GM23338 (cell line): ENCODE measurements at regions not wholly inside any gene's neighbourhood (a gene's known extent, or its start where the extent isn't known, plus 50 kb on each side); places are given as distances from the start of the nearest gene placed in this dataset.

Source experiments
- ATAC-seq: fragments of 200-7000 bp; cut with Tn5 transposase; 3 replicates; pipeline ENCODE4 v1.9.1; 2020
- DNase-seq: peaks from one replicate; pipeline ENCODE4 v3.0.0-alpha.2; 2015; ENCODE audit warnings: low spot score
- H2AFZ ChIP-seq: fragments of 200-600 bp; sonication (generic); 2 replicates; pipeline ENCODE4 v1.8.0; 2016; ENCODE audit warnings: antibody characterized with exemption, mild to moderate bottlenecking, moderate library complexity
- H3F3A ChIP-seq: fragments of 200-600 bp; sonication (generic); replicated peaks from 2 replicates; pipeline ENCODE4 v1.8.0; 2017; ENCODE audit warnings: antibody characterized with exemption, mixed run types, low read depth
- H3K27ac ChIP-seq: fragments of 200-600 bp; sonication (generic); 2 replicates; pipeline ENCODE4 v1.6.1; 2016; ENCODE audit warnings: low read depth
- H3K27me3 ChIP-seq: fragments of 200-600 bp; sonication (generic); 2 replicates; pipeline ENCODE4 v1.8.0; 2016; ENCODE audit warnings: mild to moderate bottlenecking, mixed run types, moderate library complexity; ENCODE audit not compliant: insufficient read depth
- H3K36me3 ChIP-seq: fragments of 200-600 bp; sonication (generic); 2 replicates; pipeline ENCODE4 v1.8.0; 2016; ENCODE audit warnings: mild to moderate bottlenecking; ENCODE audit not compliant: insufficient read depth
- H3K4me1 ChIP-seq: fragments of 200-600 bp; sonication (generic); 2 replicates; pipeline ENCODE4 v1.8.0; 2016; ENCODE audit warnings: mild to moderate bottlenecking, moderate library complexity; ENCODE audit not compliant: insufficient read depth
- H3K4me2 ChIP-seq: fragments of 200-600 bp; sonication (generic); 2 replicates; pipeline ENCODE4 v1.7.1; 2017; ENCODE audit warnings: mixed run types
- H3K4me3 ChIP-seq: fragments of 200-600 bp; sonication (generic); 2 replicates; pipeline ENCODE4 v1.6.1; 2016; ENCODE audit warnings: mixed run types
- H3K79me2 ChIP-seq: fragments of 200-600 bp; sonication (generic); replicated peaks from 2 replicates; pipeline ENCODE4 v1.8.0; 2017; ENCODE audit warnings: mild to moderate bottlenecking; ENCODE audit not compliant: insufficient read depth
- H3K9me2 ChIP-seq: fragments of 200-600 bp; sonication (generic); 2 replicates; pipeline ENCODE4 v1.8.0; 2017; ENCODE audit not compliant: insufficient read depth
- H4K20me1 ChIP-seq: fragments of 200-600 bp; sonication (generic); replicated peaks from 2 replicates; pipeline ENCODE4 v1.8.0; 2017; ENCODE audit warnings: mild to moderate bottlenecking; ENCODE audit not compliant: insufficient read depth
- H3K27ac Mint-ChIP-seq: 2 replicates; pipeline ENCODE4 v1.8.0; 2020; ENCODE audit warnings: inconsistent platforms, mild to moderate bottlenecking, moderate library complexity, mixed read lengths
- H3K27me3 Mint-ChIP-seq: 3 replicates; pipeline ENCODE4 v1.8.0; 2022; ENCODE audit warnings: low read depth, mild to moderate bottlenecking, moderate library complexity, mixed read lengths, inconsistent platforms; ENCODE audit not compliant: insufficient read depth, poor library complexity
- H3K36me3 Mint-ChIP-seq: 3 replicates; pipeline ENCODE4 v1.8.0; 2021; ENCODE audit warnings: low read depth, mild to moderate bottlenecking, inconsistent platforms, moderate library complexity, mixed read lengths
- H3K4me1 Mint-ChIP-seq: 3 replicates; pipeline ENCODE4 v1.8.0; 2020; ENCODE audit warnings: mild to moderate bottlenecking, inconsistent platforms, mixed read lengths
- H3K4me3 Mint-ChIP-seq: 3 replicates; pipeline ENCODE4 v1.8.0; 2021; ENCODE audit warnings: moderate library complexity, mild to moderate bottlenecking, inconsistent platforms, mixed read lengths
- H3K9me3 Mint-ChIP-seq: 3 replicates; pipeline ENCODE4 v1.8.0; 2020; ENCODE audit warnings: moderate library complexity, mild to moderate bottlenecking, inconsistent platforms, mixed read lengths
- CREB1 ChIP-seq: fragments of 250-450 bp; sonication (Bioruptor Pico); IDR thresholded peaks from 2 replicates; pipeline ENCODE4 v1.5.0; 2020; ENCODE audit warnings: low read depth, mild to moderate bottlenecking, moderate library complexity
- CTCF ChIP-seq, 2 experiments: fragments of 200-600 bp in 1 of 2; sonication (generic) in 1 of 2; conservative IDR thresholded peaks; 2 replicates each; pipeline versions ENCODE4 v1.5.1 to v1.6.1; 2016 to 2017; ENCODE audit warnings: antibody characterized with exemption in 2 of 2, low read depth in 2 of 2, mild to moderate bottlenecking in 2 of 2, moderate library complexity in 1 of 2
- EZH2 ChIP-seq: fragments of 200-600 bp; sonication (generic); IDR thresholded peaks from one replicate; pipeline ENCODE4 v1.8.0; 2017; ENCODE audit warnings: antibody characterized with exemption, mild to moderate bottlenecking, low read depth; ENCODE audit not compliant: unreplicated experiment
- EZH2phosphoT487 ChIP-seq: fragments of 200-600 bp; sonication (generic); IDR thresholded peaks from one replicate; pipeline ENCODE4 v1.8.1; 2018; ENCODE audit warnings: antibody characterized with exemption; ENCODE audit not compliant: unreplicated experiment
- JUNB ChIP-seq: IDR thresholded peaks from one replicate; pipeline ENCODE4 v1.6.1; 2016; ENCODE audit warnings: antibody characterized with exemption; ENCODE audit not compliant: unreplicated experiment
- NANOG ChIP-seq: IDR thresholded peaks from 2 replicates; pipeline ENCODE4 v1.6.1; 2016; ENCODE audit warnings: antibody characterized with exemption, borderline replicate concordance
- ZNF114 ChIP-seq: fragments of 250-450 bp; sonication (Bioruptor Pico); IDR thresholded peaks from 2 replicates; pipeline ENCODE4 v1.5.0; 2020; ENCODE audit warnings: mild to moderate bottlenecking, moderate library complexity
- TF ChIP-seq, protein P1 (sequence below): IDR thresholded peaks from 2 replicates; pipeline ENCODE4 v1.6.1; 2016; ENCODE audit warnings: antibody characterized with exemption
- TF ChIP-seq, protein P2 (sequence below): fragments of 250-450 bp; sonication (Bioruptor Pico); IDR thresholded peaks from 2 replicates; pipeline ENCODE4 v1.5.0; 2020; ENCODE audit warnings: mild to moderate bottlenecking, moderate library complexity

DNA sequence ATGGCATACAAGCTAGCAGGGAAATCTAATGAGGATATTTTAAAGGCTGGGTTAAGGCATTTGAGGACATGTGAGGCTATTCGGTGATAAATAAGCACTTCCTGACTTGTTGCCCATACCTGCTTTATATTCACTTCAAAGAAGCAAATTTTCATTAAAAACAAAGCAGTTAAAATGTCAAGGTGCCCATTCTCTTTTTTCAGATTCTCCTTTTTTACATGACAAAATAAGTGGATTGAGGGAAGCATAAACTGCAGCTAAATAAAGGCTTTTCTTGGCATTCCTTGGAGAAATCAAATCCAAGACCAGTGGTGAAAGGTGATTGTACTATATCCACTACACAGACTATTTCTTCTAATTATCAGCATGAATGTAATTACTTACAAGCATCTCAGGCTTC, 166.9 kb downstream of the PTCSC3 start:
- 0 out of 2 replicates have a peak, but pooled peaks cover 3% of the 10 kb centered on the region for H3F3A ChIP-seq
- H3K27me3 Mint-ChIP-seq, result peaks cover 5% of the 10 kb centered on the region
- no peaks in the 10 kb centered on the region for H3K79me2 ChIP-seq
- H2AFZ ChIP-seq, result no peak overlapping the region
- H3K27me3 ChIP-seq, result peaks cover 32% of the 10 kb centered on the region
- DNase-seq, result peak; percentile 16
- peak overlapping the region; percentile 75 for H3K4me2 ChIP-seq
- no peaks in the 10 kb centered on the region for H3K36me3 Mint-ChIP-seq
- H4K20me1 ChIP-seq, result no peaks in the 10 kb centered on the region
- peak overlapping the region; percentile 59 for H3K4me3 Mint-ChIP-seq
- H3K27ac ChIP-seq, result no peak overlapping the region
- H3K9me3 Mint-ChIP-seq, result no peaks in the 10 kb centered on the region
- H3K9me2 ChIP-seq, result no peaks in the 10 kb centered on the region
- H3K27ac Mint-ChIP-seq, result no peak overlapping the region
- peaks cover 36% of the 10 kb centered on the region for H3K4me1 ChIP-seq
- H3K36me3 ChIP-seq, result no peaks in the 10 kb centered on the region
- no peak for ATAC-seq
- TF ChIP-seq NANOG (peak; percentile 91), EZH2phosphoT487 (no peak), CTCF (conservative IDR thresholded peaks at IDR 0.05; ENCODE audit: low read depth in 2 of 2) (no peak), ZNF114 (CRISPR knock-in tag) (no peak), JUNB (no peak), EZH2 (no peak), CREB1 (CRISPR knock-in tag) (no peak)
- TF ChIP-seq, protein P1, sequence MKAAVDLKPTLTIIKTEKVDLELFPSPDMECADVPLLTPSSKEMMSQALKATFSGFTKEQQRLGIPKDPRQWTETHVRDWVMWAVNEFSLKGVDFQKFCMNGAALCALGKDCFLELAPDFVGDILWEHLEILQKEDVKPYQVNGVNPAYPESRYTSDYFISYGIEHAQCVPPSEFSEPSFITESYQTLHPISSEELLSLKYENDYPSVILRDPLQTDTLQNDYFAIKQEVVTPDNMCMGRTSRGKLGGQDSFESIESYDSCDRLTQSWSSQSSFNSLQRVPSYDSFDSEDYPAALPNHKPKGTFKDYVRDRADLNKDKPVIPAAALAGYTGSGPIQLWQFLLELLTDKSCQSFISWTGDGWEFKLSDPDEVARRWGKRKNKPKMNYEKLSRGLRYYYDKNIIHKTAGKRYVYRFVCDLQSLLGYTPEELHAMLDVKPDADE, result no peak
- TF ChIP-seq, protein P2, sequence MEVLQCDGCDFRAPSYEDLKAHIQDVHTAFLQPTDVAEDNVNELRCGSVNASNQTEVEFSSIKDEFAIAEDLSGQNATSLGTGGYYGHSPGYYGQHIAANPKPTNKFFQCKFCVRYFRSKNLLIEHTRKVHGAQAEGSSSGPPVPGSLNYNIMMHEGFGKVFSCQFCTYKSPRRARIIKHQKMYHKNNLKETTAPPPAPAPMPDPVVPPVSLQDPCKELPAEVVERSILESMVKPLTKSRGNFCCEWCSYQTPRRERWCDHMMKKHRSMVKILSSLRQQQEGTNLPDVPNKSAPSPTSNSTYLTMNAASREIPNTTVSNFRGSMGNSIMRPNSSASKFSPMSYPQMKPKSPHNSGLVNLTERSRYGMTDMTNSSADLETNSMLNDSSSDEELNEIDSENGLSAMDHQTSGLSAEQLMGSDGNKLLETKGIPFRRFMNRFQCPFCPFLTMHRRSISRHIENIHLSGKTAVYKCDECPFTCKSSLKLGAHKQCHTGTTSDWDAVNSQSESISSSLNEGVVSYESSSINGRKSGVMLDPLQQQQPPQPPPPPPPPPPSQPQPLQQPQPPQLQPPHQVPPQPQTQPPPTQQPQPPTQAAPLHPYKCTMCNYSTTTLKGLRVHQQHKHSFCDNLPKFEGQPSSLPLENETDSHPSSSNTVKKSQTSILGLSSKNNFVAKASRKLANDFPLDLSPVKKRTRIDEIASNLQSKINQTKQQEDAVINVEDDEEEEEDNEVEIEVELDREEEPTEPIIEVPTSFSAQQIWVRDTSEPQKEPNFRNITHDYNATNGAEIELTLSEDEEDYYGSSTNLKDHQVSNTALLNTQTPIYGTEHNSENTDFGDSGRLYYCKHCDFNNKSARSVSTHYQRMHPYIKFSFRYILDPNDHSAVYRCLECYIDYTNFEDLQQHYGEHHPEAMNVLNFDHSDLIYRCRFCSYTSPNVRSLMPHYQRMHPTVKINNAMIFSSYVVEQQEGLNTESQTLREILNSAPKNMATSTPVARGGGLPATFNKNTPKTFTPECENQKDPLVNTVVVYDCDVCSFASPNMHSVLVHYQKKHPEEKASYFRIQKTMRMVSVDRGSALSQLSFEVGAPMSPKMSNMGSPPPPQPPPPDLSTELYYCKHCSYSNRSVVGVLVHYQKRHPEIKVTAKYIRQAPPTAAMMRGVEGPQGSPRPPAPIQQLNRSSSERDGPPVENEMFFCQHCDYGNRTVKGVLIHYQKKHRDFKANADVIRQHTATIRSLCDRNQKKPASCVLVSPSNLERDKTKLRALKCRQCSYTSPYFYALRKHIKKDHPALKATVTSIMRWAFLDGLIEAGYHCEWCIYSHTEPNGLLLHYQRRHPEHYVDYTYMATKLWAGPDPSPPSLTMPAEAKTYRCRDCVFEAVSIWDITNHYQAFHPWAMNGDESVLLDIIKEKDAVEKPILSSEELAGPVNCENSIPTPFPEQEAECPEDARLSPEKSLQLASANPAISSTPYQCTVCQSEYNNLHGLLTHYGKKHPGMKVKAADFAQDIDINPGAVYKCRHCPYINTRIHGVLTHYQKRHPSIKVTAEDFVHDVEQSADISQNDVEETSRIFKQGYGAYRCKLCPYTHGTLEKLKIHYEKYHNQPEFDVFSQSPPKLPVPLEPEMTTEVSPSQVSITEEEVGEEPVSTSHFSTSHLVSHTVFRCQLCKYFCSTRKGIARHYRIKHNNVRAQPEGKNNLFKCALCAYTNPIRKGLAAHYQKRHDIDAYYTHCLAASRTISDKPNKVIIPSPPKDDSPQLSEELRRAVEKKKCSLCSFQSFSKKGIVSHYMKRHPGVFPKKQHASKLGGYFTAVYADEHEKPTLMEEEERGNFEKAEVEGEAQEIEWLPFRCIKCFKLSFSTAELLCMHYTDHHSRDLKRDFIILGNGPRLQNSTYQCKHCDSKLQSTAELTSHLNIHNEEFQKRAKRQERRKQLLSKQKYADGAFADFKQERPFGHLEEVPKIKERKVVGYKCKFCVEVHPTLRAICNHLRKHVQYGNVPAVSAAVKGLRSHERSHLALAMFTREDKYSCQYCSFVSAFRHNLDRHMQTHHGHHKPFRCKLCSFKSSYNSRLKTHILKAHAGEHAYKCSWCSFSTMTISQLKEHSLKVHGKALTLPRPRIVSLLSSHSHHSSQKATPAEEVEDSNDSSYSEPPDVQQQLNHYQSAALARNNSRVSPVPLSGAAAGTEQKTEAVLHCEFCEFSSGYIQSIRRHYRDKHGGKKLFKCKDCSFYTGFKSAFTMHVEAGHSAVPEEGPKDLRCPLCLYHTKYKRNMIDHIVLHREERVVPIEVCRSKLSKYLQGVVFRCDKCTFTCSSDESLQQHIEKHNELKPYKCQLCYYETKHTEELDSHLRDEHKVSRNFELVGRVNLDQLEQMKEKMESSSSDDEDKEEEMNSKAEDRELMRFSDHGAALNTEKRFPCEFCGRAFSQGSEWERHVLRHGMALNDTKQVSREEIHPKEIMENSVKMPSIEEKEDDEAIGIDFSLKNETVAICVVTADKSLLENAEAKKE (CRISPR knock-in tag), result no peak
- H3K4me1 Mint-ChIP-seq, result peaks cover 51% of the 10 kb centered on the region
- peak overlapping the region; percentile 26 for H3K4me3 ChIP-seq
